Heart left ventricle (tissue), 13 donors: ENCODE measurements at regions not wholly inside any gene's neighbourhood (a gene's known extent, or its start where the extent isn't known, plus 50 kb on each side); places are given as distances from the start of the nearest gene placed in this dataset.

ENCODE experiments used
- CTCF ChIP-seq, 12 donors: fragments of 200-600 bp; sonication (generic) in 4 of 12; IDR thresholded peaks; one replicate each; pipeline versions ENCODE4 v1.5.0 to v1.8.0; 2018 to 2022; ENCODE audit warnings: antibody characterized with exemption in 12 of 12, mild to moderate bottlenecking in 5 of 12
- POLR2A ChIP-seq, 2 donors: fragments of 450-650 bp; IDR thresholded peaks; one replicate each; pipeline ENCODE4 v1.6.1; 2017; ENCODE audit warnings: antibody characterized with exemption in 2 of 2, mild to moderate bottlenecking in 2 of 2, moderate library complexity in 2 of 2
- donor health status: ischemic (EF 13 %, LVEDD 7.1; RV severe dilation, severe dysfunction).
- donor health status: DM: no; HTN: yes; CAD: no.
- donor health status: DM: no; HTN: no; CAD: no.
- donor health status: ischemic (EF 25% LVEDD 6.9; RV normal size, moderate dysfunction).
- donor health status: ischemic (EF 25% LVEDD 5.7; RV mildly dilated, moderate dysfunction).
- donor health status: ischemic (EF 35%, LVEDD 5.7; RV mildly dilated, moderate dysfunction).
- donor health status: nonischemic (EF 11% LVEDD 7.7; RV severe dilation, severe dysfunction).
- donor health status: DM: yes; HTN: yes; CAD: no.
- donor health status: PGD.
- donor health status: ischemic (EF 29% LVEDD 5.4; RV normal size, mild dysfunction).
- donor health status: nonischemic (EF 23%, LVEDD 6.1; RV moderate dilation, normal function).

- TF ChIP-seq CTCF (IDR thresholded peaks at IDR 0.05) (no peak), POLR2A (IDR thresholded peaks at IDR 0.05) (no peak)
Observed at GRCh38 chr9:109886617-109887016, 106.6 kb downstream of the PALM2AKAP2 start.
